ENCODE measurements at regions not wholly inside any gene's neighbourhood (a gene's known extent, or its start where the extent isn't known, plus 50 kb on each side); places are given as distances from the start of the nearest gene placed in this dataset.
"Not testable (repeated sequence)": the region's sequence is repeated elsewhere in the genome, so short reads cannot be mapped to it uniquely, and the experiment has no call there.

DNA sequence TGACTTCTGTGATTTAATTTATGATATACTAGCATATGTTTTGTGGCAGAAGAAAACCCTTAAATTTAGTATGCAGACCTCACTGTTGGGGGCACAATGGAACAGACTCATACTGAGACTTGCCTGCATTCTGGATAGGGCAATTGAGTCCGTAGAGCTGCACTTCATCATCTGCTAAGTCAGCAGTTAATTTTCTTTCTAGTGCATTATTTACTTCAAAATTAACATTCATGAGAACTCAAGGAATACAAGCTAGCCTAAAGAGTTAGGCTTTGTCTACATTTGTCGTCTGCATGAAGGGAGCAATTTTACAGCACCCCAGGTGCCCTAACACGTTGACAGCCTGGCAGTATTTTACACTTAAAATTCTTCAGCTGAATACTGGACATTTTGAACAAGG is 345.5 kb downstream of the CHL1 start:
- DNase-seq = no peak
- H3K4me3 ChIP-seq (ENCODE audit: low read depth, low read length) = no peak overlapping the region
- TF ChIP-seq CTCF (IDR thresholded peaks at IDR 0.05; ENCODE audit: low read depth, low read length) = no peak
- H3K9me3 ChIP-seq (ENCODE audit: severe bottlenecking) = no peaks in the 10 kb centered on the region
- no peaks in the 10 kb centered on the region for H3K27me3 ChIP-seq (ENCODE audit: insufficient read depth, low read depth, severe bottlenecking)
- H3K36me3 ChIP-seq = no peaks in the 10 kb centered on the region
- no peak overlapping the region for H3K27ac ChIP-seq

GRCh38 chr3:549636-550035 is 353.1 kb downstream of the CHL1 start:
- H3K27ac ChIP-seq = no peak overlapping the region
- no peak for DNase-seq
- H3K9me3 ChIP-seq (ENCODE audit: severe bottlenecking) = no peaks in the 10 kb centered on the region
- H3K36me3 ChIP-seq = no peaks in the 10 kb centered on the region
- no peaks in the 10 kb centered on the region for H3K27me3 ChIP-seq (ENCODE audit: insufficient read depth, low read depth, severe bottlenecking)
- no peak for TF ChIP-seq CTCF (IDR thresholded peaks at IDR 0.05; ENCODE audit: low read depth, low read length)
- H3K4me3 ChIP-seq (ENCODE audit: low read depth, low read length) = no peak overlapping the region

GRCh38 chr3:550471-550870 is 353.9 kb downstream of the CHL1 start:
- H3K27me3 ChIP-seq (ENCODE audit: insufficient read depth, low read depth, severe bottlenecking) = no peaks in the 10 kb centered on the region
- TF ChIP-seq CTCF (IDR thresholded peaks at IDR 0.05; ENCODE audit: low read depth, low read length) = no peak
- no peak overlapping the region for H3K4me3 ChIP-seq (ENCODE audit: low read depth, low read length)
- H3K36me3 ChIP-seq = no peaks in the 10 kb centered on the region
- DNase-seq = no peak
- H3K27ac ChIP-seq = 0 out of 2 replicates have a peak overlapping the region, but pooled peaks have one; percentile 10
- no peaks in the 10 kb centered on the region for H3K9me3 ChIP-seq (ENCODE audit: severe bottlenecking)

- DNase-seq = no peak
- TF ChIP-seq CTCF (IDR thresholded peaks at IDR 0.05; ENCODE audit: low read depth, low read length) = no peak
- Histone ChIP-seq H3K9me3 (ENCODE audit: severe bottlenecking) (no peaks in the 10 kb centered on the region), H3K36me3 (no peaks in the 10 kb centered on the region), H3K4me3 (ENCODE audit: low read depth, low read length) (no peak overlapping the region), H3K27me3 (ENCODE audit: insufficient read depth, low read depth, severe bottlenecking) (no peaks in the 10 kb centered on the region), H3K27ac (no peak overlapping the region)
Measured at GRCh38 chr3:557972-558371, 361.4 kb downstream of the CHL1 start.

GRCh38 chr3:567488-568185 is 371.1 kb downstream of the CHL1 start:
- H3K4me3 ChIP-seq (ENCODE audit: low read depth, low read length) = no peak overlapping the region
- TF ChIP-seq CTCF (IDR thresholded peaks at IDR 0.05; ENCODE audit: low read depth, low read length) = no peak
- H3K9me3 ChIP-seq (ENCODE audit: severe bottlenecking) = no peaks in the 10 kb centered on the region
- no peak for DNase-seq
- H3K36me3 ChIP-seq = no peaks in the 10 kb centered on the region
- H3K27me3 ChIP-seq (ENCODE audit: insufficient read depth, low read depth, severe bottlenecking) = no peaks in the 10 kb centered on the region
- no peak overlapping the region for H3K27ac ChIP-seq

DNA sequence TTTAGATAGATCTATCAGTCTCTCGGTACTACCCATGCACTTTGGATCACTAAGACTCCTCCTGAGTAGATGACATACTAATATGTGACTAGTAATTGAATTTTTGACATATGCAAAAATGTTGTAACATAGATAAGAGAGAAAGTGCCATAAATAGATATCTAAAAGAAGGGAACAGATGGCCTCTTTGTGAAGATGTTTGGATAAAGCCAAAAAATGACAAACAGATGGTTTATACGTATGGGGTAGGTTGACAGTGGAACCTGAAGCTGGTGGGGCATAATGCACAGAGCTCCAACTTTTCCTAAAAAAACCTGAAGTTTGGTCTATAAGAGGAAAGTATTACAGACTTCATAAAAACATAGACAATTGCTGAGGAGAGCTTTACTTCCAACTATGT is 383.0 kb downstream of the CHL1 start:
- not testable (repeated sequence) for DNase-seq; H3K9me3 ChIP-seq (ENCODE audit: severe bottlenecking); H3K27ac ChIP-seq; H3K4me3 ChIP-seq (ENCODE audit: low read depth, low read length); H3K27me3 ChIP-seq (ENCODE audit: insufficient read depth, low read depth, severe bottlenecking); H3K36me3 ChIP-seq

GRCh38 chr3:589066-589465 is 392.5 kb downstream of the CHL1 start:
- H3K36me3 ChIP-seq; H3K27ac ChIP-seq; H3K27me3 ChIP-seq (ENCODE audit: insufficient read depth, low read depth, severe bottlenecking); H3K9me3 ChIP-seq (ENCODE audit: severe bottlenecking); H3K4me3 ChIP-seq (ENCODE audit: low read depth, low read length); DNase-seq: not testable (repeated sequence)

DNA sequence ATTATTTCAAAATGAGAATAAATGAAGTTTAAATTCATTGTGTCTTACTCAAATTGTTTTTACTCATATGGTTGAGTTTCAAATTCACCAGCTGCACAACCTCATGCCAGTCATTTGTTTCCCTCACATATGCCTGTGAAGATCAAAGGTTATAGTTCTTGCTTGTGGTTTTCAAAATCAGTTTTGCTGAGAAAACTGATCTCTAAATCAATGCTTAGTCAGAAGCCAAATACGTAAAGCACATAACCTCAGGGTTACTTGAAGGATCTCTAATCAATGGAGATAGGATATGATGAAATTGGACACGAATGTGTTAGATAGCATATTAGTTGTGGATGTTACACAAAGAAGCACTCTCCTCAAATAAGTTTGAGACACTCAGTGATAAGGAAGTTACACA is 400.7 kb downstream of the CHL1 start:
- not testable (repeated sequence) for H3K27ac ChIP-seq; H3K9me3 ChIP-seq (ENCODE audit: severe bottlenecking); H3K36me3 ChIP-seq; DNase-seq; H3K4me3 ChIP-seq (ENCODE audit: low read depth, low read length); H3K27me3 ChIP-seq (ENCODE audit: insufficient read depth, low read depth, severe bottlenecking)

GRCh38 chr3:597746-598145 is 401.2 kb downstream of the CHL1 start:
- H3K9me3 ChIP-seq (ENCODE audit: severe bottlenecking); H3K27ac ChIP-seq; DNase-seq; H3K27me3 ChIP-seq (ENCODE audit: insufficient read depth, low read depth, severe bottlenecking); H3K36me3 ChIP-seq; H3K4me3 ChIP-seq (ENCODE audit: low read depth, low read length): not testable (repeated sequence)

- H3K27ac ChIP-seq; DNase-seq; H3K9me3 ChIP-seq (ENCODE audit: severe bottlenecking); H3K36me3 ChIP-seq; H3K27me3 ChIP-seq (ENCODE audit: insufficient read depth, low read depth, severe bottlenecking); H3K4me3 ChIP-seq (ENCODE audit: low read depth, low read length): not testable (repeated sequence)
Measured at GRCh38 chr3:607480-607879, 410.9 kb downstream of the CHL1 start.
